ENCODE measurements at regions not wholly inside any gene's neighbourhood (a gene's known extent, or its start where the extent isn't known, plus 50 kb on each side); places are given as distances from the start of the nearest gene placed in this dataset.
"Not testable (repeated sequence)": the region's sequence is repeated elsewhere in the genome, so short reads cannot be mapped to it uniquely, and the experiment has no call there.

DNA sequence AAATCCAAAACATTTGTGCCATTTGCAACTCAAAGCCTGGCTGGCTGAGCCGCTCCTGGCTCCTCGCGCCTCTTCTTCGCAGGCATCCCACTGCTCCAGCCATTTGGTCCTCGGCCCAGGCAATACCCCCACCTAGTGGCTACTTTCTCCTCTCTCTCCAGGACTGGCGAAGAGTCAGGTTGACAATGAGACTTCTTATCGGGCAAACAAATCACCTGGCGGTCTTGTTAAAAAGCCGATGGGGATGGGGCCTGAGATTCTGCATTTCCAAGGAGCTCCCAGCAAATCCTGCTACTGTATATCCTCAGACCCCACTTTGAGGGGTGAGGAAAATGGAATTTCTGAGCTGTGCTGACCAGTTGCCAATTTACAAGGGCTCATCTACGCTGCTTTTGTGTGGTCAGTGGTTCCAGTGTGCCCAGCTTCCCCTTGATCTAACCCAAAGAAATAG lies 89.0 kb downstream of the ISX start:
- TF ChIP-seq, protein P1, sequence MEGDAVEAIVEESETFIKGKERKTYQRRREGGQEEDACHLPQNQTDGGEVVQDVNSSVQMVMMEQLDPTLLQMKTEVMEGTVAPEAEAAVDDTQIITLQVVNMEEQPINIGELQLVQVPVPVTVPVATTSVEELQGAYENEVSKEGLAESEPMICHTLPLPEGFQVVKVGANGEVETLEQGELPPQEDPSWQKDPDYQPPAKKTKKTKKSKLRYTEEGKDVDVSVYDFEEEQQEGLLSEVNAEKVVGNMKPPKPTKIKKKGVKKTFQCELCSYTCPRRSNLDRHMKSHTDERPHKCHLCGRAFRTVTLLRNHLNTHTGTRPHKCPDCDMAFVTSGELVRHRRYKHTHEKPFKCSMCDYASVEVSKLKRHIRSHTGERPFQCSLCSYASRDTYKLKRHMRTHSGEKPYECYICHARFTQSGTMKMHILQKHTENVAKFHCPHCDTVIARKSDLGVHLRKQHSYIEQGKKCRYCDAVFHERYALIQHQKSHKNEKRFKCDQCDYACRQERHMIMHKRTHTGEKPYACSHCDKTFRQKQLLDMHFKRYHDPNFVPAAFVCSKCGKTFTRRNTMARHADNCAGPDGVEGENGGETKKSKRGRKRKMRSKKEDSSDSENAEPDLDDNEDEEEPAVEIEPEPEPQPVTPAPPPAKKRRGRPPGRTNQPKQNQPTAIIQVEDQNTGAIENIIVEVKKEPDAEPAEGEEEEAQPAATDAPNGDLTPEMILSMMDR (conservative IDR thresholded peaks at IDR 0.05; ENCODE audit: low read depth, low read length), result peak; percentile 91
- peak; percentile 3 for DNase-seq (ENCODE audit: low read depth)
- no peak overlapping the region for H3K4me3 ChIP-seq (ENCODE audit: low read length)

- no peak for DNase-seq (ENCODE audit: low read depth)
- H3K4me3 ChIP-seq (ENCODE audit: low read length), result no peak overlapping the region
- TF ChIP-seq, protein P1 (conservative IDR thresholded peaks at IDR 0.05; ENCODE audit: low read depth, low read length), result no peak
Observed at GRCh38 chr22:35155403-35156025, 89.6 kb downstream of the ISX start.

DNA sequence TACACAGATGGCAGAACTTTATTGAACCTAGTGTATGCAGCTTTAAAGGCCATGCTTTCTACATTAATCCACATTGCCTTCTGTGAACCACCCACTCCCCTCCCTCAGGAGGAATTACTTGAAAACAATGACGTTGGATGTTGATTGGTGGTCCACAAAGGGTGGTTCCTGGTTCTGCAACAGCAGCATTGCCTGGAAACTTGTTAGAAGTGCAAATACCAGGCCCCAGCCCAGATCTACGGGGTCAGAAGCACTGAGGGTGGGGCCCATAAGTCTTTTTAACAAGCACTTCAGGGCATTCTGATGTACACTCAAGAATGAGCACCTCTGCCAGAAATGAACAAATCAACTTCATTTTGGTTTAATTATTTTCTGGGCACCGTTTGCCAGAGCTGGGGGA lies 91.0 kb downstream of the ISX start:
- no peak for DNase-seq (ENCODE audit: low read depth)
- no peak overlapping the region for H3K4me3 ChIP-seq (ENCODE audit: low read length)
- TF ChIP-seq, protein P1 (conservative IDR thresholded peaks at IDR 0.05; ENCODE audit: low read depth, low read length), result no peak

DNA sequence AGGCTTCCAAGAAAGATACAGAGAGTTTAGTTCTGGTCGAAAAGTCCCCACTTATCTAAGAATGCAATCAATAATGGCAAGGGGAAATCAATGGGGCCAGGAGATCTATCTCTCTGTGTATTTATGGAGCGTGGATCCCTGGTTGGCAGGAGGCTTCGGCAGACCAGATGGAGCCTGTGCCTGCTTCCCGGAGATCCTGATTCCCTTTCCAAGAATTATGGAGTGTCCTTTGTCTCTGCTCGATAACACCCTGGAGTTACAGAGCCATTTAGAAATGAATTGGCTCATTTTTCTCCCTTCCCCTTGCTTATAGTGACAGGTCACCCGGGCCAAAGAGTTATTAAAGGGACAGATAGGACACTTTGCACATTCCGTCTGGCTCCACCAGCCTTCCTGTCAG lies 92.4 kb downstream of the ISX start:
- DNase-seq (ENCODE audit: low read depth), result no peak
- TF ChIP-seq, protein P1 (conservative IDR thresholded peaks at IDR 0.05; ENCODE audit: low read depth, low read length), result no peak
- H3K4me3 ChIP-seq (ENCODE audit: low read length), result no peak overlapping the region

- TF ChIP-seq, protein P1 (conservative IDR thresholded peaks at IDR 0.05; ENCODE audit: low read depth, low read length), result no peak
- DNase-seq (ENCODE audit: low read depth), result no peak
- no peak overlapping the region for H3K4me3 ChIP-seq (ENCODE audit: low read length)
Observed at GRCh38 chr22:35159343-35159742, 93.4 kb downstream of the ISX start.

DNA sequence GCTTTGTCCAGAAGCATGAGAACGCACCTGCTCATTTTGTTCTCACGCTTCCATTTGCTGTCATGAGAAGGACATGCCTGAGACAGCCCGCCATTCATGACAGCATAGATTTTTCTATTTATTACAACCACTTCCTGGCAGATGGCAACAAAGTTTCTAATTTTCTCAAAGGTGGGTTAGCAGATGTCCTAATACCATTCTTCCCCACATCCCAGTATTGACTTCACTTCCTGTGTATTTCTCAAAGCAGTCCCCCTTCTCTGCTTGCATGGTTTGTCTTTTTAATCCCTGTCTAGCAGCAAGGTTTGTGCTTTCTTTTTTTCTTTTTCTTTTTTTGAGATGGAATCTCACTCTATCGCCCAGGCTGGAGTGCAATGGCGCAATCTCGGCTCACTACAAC lies 94.3 kb downstream of the ISX start:
- TF ChIP-seq, protein P1 (conservative IDR thresholded peaks at IDR 0.05; ENCODE audit: low read depth, low read length), result no peak
- DNase-seq (ENCODE audit: low read depth), result no peak
- no peak overlapping the region for H3K4me3 ChIP-seq (ENCODE audit: low read length)

- not testable (repeated sequence) for H3K4me3 ChIP-seq (ENCODE audit: low read length)
Observed at GRCh38 chr22:35165896-35166295, 91.4 kb upstream of the HMGXB4 start.

More at GRCh38 chr22:35165896-35166295, 91.4 kb upstream of the HMGXB4 start:
- not testable (repeated sequence) for DNase-seq (ENCODE audit: low read depth)
